Neural progenitor cell (in vitro differentiated cells): ENCODE measurements at regions not wholly inside any gene's neighbourhood (a gene's known extent, or its start where the extent isn't known, plus 50 kb on each side); places are given as distances from the start of the nearest gene placed in this dataset.

Source experiments
- CTCF ChIP-seq: fragments of 200-600 bp; sonication (generic); IDR thresholded peaks from 2 replicates; pipeline ENCODE4 v1.5.1; 2017; ENCODE audit warnings: antibody characterized with exemption, mild to moderate bottlenecking
- EZH2 ChIP-seq: fragments of 200-600 bp; sonication (generic); IDR thresholded peaks from 2 replicates; pipeline ENCODE4 v1.6.1; 2017; ENCODE audit warnings: antibody characterized with exemption, mild to moderate bottlenecking, moderate library complexity
- EZH2phosphoT487 ChIP-seq: fragments of 200-600 bp; sonication (generic); IDR thresholded peaks from 2 replicates; pipeline ENCODE4 v1.6.1; 2017; ENCODE audit warnings: antibody characterized with exemption

- no peak for TF ChIP-seq CTCF
- no peak for TF ChIP-seq EZH2
- TF ChIP-seq EZH2phosphoT487, result no peak
These were observed 265.9 kb upstream of the SALL3 start for GRCh38 chr18:78713726-78714125.
